HCT116 (cell line): ENCODE measurements at regions not wholly inside any gene's neighbourhood (a gene's known extent, or its start where the extent isn't known, plus 50 kb on each side); places are given as distances from the start of the nearest gene placed in this dataset.

Source experiments
- ATAC-seq: fragments of 200-7000 bp; cut with Tn5 transposase; 2 replicates; pipeline ENCODE4 v1.9.1; 2020; ENCODE audit warnings: mild to moderate bottlenecking, moderate library complexity
- BruUV-seq: library from RNA; stranded (reverse); fragments of 400-500 nt; replicated peaks from 2 replicates; lab custom pipeline; 2021; lab: Mats Ljungman, UMichigan
- CTCF ChIA-PET: fragments of 300-600 bp; sonication (Branson Sonifier 250); formaldehyde crosslinking; loops from one replicate; lab custom pipeline; 2021; ENCODE audit warnings: antibody characterized with exemption; lab: Charles Lee
- POLR2A ChIA-PET: fragments of 300-600, 350-600 bp; sonication (Branson Sonifier 250); formaldehyde crosslinking; loops from one replicate; lab custom pipeline; 2021; ENCODE audit warnings: antibody characterized with exemption; lab: Charles Lee
- RAD21 ChIA-PET, 2 experiments: fragments of 300-600 bp; sonication (Branson Sonifier 250); formaldehyde crosslinking; loops; one replicate each; lab custom pipeline; 2023; ENCODE audit warnings: low total read pairs in 2 of 2; ENCODE audit not compliant: uncharacterized antibody in 2 of 2, unreplicated experiment in 2 of 2, low non-redundant PET in 1 of 2; lab: Charles Lee
- DNase-seq: peaks from one replicate; pipeline ENCODE4 v3.0.0-alpha.2; 2010; ENCODE audit warnings: low read depth, low spot score
- H2AFZ ChIP-seq: fragments of 200-600 bp; shearing (Covaris generic), sonication (generic); 2 replicates; pipeline ENCODE4 v1.6.1; 2017; ENCODE audit warnings: low read depth, mixed run types, mixed read lengths, antibody characterized with exemption, low read length; ENCODE audit not compliant: poor library complexity, severe bottlenecking
- H3K27ac ChIP-seq: 2 replicates; pipeline ENCODE4 v1.5.1; 2012; ENCODE audit warnings: low read depth, low read length
- H3K27me3 ChIP-seq: fragments of 200-600 bp; sonication (generic); 2 replicates; pipeline ENCODE4 v1.6.1; 2016; ENCODE audit warnings: mixed run types, low read length, mixed read lengths; ENCODE audit not compliant: insufficient read depth
- H3K36me3 ChIP-seq, 2 experiments: fragments of 200-500 bp in 1 of 2; fragments of 200-600 bp in 1 of 2; sonication (Bioruptor generic) in 1 of 2; sonication (generic) in 1 of 2; 2 replicates each; pipeline versions ENCODE4 v1.5.1 to v1.6.1; 2014 to 2016; ENCODE audit warnings: low read length in 2 of 2, inconsistent platforms in 1 of 2, mixed read lengths in 1 of 2, mixed run types in 1 of 2; ENCODE audit not compliant: insufficient read depth in 2 of 2, control insufficient read depth in 1 of 2
- H3K4me1 ChIP-seq, 2 experiments: fragments of 200-600 bp in 1 of 2; sonication (generic) in 1 of 2; 2 replicates each; pipeline versions ENCODE4 v1.5.1 to v1.6.1; 2012 to 2017; ENCODE audit warnings: low read length in 2 of 2, inconsistent platforms in 1 of 2, mild to moderate bottlenecking in 1 of 2, mixed read lengths in 1 of 2, mixed run types in 1 of 2, moderate library complexity in 1 of 2; ENCODE audit not compliant: insufficient read depth in 2 of 2, control insufficient read depth in 1 of 2
- H3K4me2 ChIP-seq: fragments of 200-600 bp; sonication (generic); 2 replicates; pipeline ENCODE4 v1.6.1; 2017; ENCODE audit warnings: mixed run types, low read length, mixed read lengths
- H3K4me3 ChIP-seq, 2 experiments: fragments of 200-600 bp in 1 of 2; sonication (generic) in 1 of 2; replicated peaks in 1 of 2; 2 replicates each; pipeline ENCODE4 v1.5.1; 2011 to 2016; ENCODE audit warnings: low read length in 2 of 2, control low read depth in 1 of 2, low read depth in 1 of 2, mild to moderate bottlenecking in 1 of 2, mixed read lengths in 1 of 2, mixed run types in 1 of 2
- H3K79me2 ChIP-seq: fragments of 200-600 bp; sonication (generic); 2 replicates; pipeline ENCODE4 v1.6.1; 2017; ENCODE audit warnings: mild to moderate bottlenecking, mixed run types, low read length, moderate library complexity, mixed read lengths; ENCODE audit not compliant: insufficient read depth
- H3K9ac ChIP-seq: fragments of 200-600 bp; sonication (generic); 2 replicates; pipeline ENCODE4 v1.6.1; 2016; ENCODE audit warnings: low read length, mixed read lengths
- H3K9me2 ChIP-seq: fragments of 200-600 bp; sonication (generic), shearing (Covaris generic); 2 replicates; pipeline ENCODE4 v1.6.1; 2017; ENCODE audit warnings: mixed run types, mild to moderate bottlenecking, moderate library complexity; ENCODE audit not compliant: insufficient read depth
- H3K9me3 ChIP-seq, 2 experiments: fragments of 200-500 bp in 1 of 2; fragments of 200-600 bp in 1 of 2; sonication (Bioruptor generic) in 1 of 2; sonication (generic) in 1 of 2; 2 replicates each; pipeline ENCODE4 v1.6.1; 2014 to 2017; ENCODE audit warnings: low read length in 2 of 2, mixed read lengths in 2 of 2, inconsistent platforms in 1 of 2, low read depth in 1 of 2, mild to moderate bottlenecking in 1 of 2, mixed run types in 1 of 2, moderate library complexity in 1 of 2; ENCODE audit not compliant: control insufficient read depth in 1 of 2, insufficient read depth in 1 of 2
- H4K20me1 ChIP-seq: fragments of 200-600 bp; sonication (generic), shearing (Covaris generic); 2 replicates; pipeline ENCODE4 v1.6.1; 2017; ENCODE audit warnings: mixed run types, mild to moderate bottlenecking, moderate library complexity; ENCODE audit not compliant: insufficient read depth
- CBX3 ChIP-seq: IDR thresholded peaks from 2 replicates; pipeline ENCODE4 v1.6.1; 2012; ENCODE audit warnings: low read depth
- CEBPB ChIP-seq: IDR thresholded peaks from 2 replicates; pipeline ENCODE4 v1.6.1; 2012; ENCODE audit warnings: low read depth
- EGR1 ChIP-seq: IDR thresholded peaks from 2 replicates; pipeline ENCODE4 v1.6.1; 2012; ENCODE audit warnings: low read depth
- EZH2 ChIP-seq: fragments of 200-600 bp; sonication (generic); IDR thresholded peaks from 2 replicates; pipeline ENCODE4 v1.6.1; 2017; ENCODE audit warnings: antibody characterized with exemption, mixed run types
- EZH2phosphoT487 ChIP-seq: fragments of 200-600 bp; IDR thresholded peaks from 2 replicates; pipeline ENCODE4 v1.6.1; 2018; ENCODE audit warnings: antibody characterized with exemption, borderline replicate concordance
- JUND ChIP-seq: IDR thresholded peaks from 2 replicates; pipeline ENCODE4 v1.6.1; 2012
- RAD21 ChIP-seq: IDR thresholded peaks from 2 replicates; pipeline ENCODE4 v1.6.1; 2012; ENCODE audit warnings: low read depth, mild to moderate bottlenecking
- SIN3A ChIP-seq: IDR thresholded peaks from 2 replicates; pipeline ENCODE4 v1.6.1; 2012; ENCODE audit warnings: low read depth
- SP1 ChIP-seq: IDR thresholded peaks from 2 replicates; pipeline ENCODE4 v1.6.1; 2012; ENCODE audit warnings: low read depth
- SRF ChIP-seq: IDR thresholded peaks from 2 replicates; pipeline ENCODE4 v1.6.1; 2012; ENCODE audit warnings: low read depth
- TCF7L2 ChIP-seq: IDR thresholded peaks from 2 replicates; pipeline ENCODE4 v1.7.0; 2011; ENCODE audit warnings: borderline replicate concordance, inconsistent platforms; ENCODE audit not compliant: insufficient read depth, insufficient read length; ENCODE audit errors: extremely low read depth
- ZFX ChIP-seq: fragments of 450-650 bp; IDR thresholded peaks from 2 replicates; pipeline ENCODE4 v1.6.1; 2017
- intact Hi-C: fragments of 100-400 bp; cut with micrococcal nuclease; formaldehyde crosslinking; loops from 2 replicates; pipeline ENCODE4 v1.10.0; 2022
- TF ChIP-seq, protein P1 (sequence below): IDR thresholded peaks from 2 replicates; pipeline ENCODE4 v1.6.1; 2012
- TF ChIP-seq, protein P2 (sequence below), 3 experiments: fragments of 200-600 bp in 1 of 3; sonication (generic) in 1 of 3; IDR thresholded peaks in 2 of 3; conservative IDR thresholded peaks in 1 of 3; 2 replicates each; pipeline ENCODE4 v1.5.1; 2012 to 2017; ENCODE audit warnings: low read depth in 2 of 3, low read length in 2 of 3, antibody characterized with exemption in 1 of 3, borderline replicate concordance in 1 of 3, control low read depth in 1 of 3, mild to moderate bottlenecking in 1 of 3, mixed read lengths in 1 of 3, mixed run types in 1 of 3, moderate library complexity in 1 of 3; ENCODE audit not compliant: insufficient read depth in 1 of 3
- TF ChIP-seq, protein P3 (sequence below): IDR thresholded peaks from 2 replicates; pipeline ENCODE4 v1.6.1; 2011; ENCODE audit warnings: mild to moderate bottlenecking, low read length, moderate library complexity; ENCODE audit not compliant: insufficient replicate concordance; ENCODE audit errors: extremely low read depth

DNA sequence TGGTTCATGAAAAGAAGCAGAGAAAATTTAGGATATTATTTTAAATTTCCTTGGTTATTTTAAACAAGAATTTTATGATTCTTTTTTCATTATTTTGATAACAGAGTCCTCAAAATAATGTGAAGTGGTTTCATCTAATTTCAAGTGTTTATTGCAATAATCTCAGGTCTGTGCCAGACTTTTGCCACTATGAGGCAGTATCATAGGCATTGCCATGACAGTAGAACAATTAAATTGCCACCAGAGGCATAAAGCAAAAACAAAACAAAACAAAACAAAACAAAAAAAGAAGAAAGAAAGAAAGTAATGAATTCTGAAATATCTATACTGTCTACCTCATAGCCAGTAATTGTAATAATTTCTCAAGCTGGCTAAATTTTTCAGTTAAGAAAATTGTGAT, 739.2 kb downstream of the KCTD8 start:
- CTCF ChIA-PET = no interaction called here
- H3K27me3 ChIP-seq = no peaks in the 10 kb centered on the region
- RAD21 ChIA-PET = no interaction called here
- intact Hi-C loops = no loop called here
- H3K9me2 ChIP-seq = no peaks in the 10 kb centered on the region
- H3K36me3 ChIP-seq = no peaks in the 10 kb centered on the region
- no peak overlapping the region for H2AFZ ChIP-seq
- TF ChIP-seq EZH2phosphoT487 (no peak), CBX3 (no peak), EZH2 (no peak), SIN3A (no peak), JUND (no peak), RAD21 (no peak), TCF7L2 (no peak), ZFX (no peak), CEBPB (no peak), SRF (no peak), EGR1 (no peak), SP1 (no peak)
- TF ChIP-seq, protein P1, sequence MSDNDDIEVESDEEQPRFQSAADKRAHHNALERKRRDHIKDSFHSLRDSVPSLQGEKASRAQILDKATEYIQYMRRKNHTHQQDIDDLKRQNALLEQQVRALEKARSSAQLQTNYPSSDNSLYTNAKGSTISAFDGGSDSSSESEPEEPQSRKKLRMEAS = no peak
- TF ChIP-seq, protein P2, sequence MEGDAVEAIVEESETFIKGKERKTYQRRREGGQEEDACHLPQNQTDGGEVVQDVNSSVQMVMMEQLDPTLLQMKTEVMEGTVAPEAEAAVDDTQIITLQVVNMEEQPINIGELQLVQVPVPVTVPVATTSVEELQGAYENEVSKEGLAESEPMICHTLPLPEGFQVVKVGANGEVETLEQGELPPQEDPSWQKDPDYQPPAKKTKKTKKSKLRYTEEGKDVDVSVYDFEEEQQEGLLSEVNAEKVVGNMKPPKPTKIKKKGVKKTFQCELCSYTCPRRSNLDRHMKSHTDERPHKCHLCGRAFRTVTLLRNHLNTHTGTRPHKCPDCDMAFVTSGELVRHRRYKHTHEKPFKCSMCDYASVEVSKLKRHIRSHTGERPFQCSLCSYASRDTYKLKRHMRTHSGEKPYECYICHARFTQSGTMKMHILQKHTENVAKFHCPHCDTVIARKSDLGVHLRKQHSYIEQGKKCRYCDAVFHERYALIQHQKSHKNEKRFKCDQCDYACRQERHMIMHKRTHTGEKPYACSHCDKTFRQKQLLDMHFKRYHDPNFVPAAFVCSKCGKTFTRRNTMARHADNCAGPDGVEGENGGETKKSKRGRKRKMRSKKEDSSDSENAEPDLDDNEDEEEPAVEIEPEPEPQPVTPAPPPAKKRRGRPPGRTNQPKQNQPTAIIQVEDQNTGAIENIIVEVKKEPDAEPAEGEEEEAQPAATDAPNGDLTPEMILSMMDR (IDR thresholded peaks at IDR 0.05 in 2 of 3, conservative IDR thresholded peaks at IDR 0.05 in 1 of 3; ENCODE audit: borderline replicate concordance in 1 of 3, insufficient read depth in 1 of 3, low read depth in 2 of 3, low read length in 2 of 3) = no peak
- TF ChIP-seq, protein P3, sequence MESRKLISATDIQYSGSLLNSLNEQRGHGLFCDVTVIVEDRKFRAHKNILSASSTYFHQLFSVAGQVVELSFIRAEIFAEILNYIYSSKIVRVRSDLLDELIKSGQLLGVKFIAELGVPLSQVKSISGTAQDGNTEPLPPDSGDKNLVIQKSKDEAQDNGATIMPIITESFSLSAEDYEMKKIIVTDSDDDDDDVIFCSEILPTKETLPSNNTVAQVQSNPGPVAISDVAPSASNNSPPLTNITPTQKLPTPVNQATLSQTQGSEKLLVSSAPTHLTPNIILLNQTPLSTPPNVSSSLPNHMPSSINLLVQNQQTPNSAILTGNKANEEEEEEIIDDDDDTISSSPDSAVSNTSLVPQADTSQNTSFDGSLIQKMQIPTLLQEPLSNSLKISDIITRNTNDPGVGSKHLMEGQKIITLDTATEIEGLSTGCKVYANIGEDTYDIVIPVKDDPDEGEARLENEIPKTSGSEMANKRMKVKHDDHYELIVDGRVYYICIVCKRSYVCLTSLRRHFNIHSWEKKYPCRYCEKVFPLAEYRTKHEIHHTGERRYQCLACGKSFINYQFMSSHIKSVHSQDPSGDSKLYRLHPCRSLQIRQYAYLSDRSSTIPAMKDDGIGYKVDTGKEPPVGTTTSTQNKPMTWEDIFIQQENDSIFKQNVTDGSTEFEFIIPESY = no peak
- no peak for DNase-seq
- peaks cover 11 to 19% of the 10 kb centered on the region in 2 experiments; a peak in 3 of 4 replicates for H3K9me3 ChIP-seq
- no peak overlapping the region for H3K4me2 ChIP-seq
- POLR2A ChIA-PET = no interaction called here
- no peaks in the 10 kb centered on the region for H3K4me1 ChIP-seq
- no peak overlapping the region for H3K4me3 ChIP-seq
- no peak overlapping the region for H3K27ac ChIP-seq
- no peaks in the 10 kb centered on the region for H4K20me1 ChIP-seq
- BruUV-seq = no TSS peak
- no peak for ATAC-seq
- no peak overlapping the region for H3K9ac ChIP-seq
- no peaks in the 10 kb centered on the region for H3K79me2 ChIP-seq
